Neural crest cell (in vitro differentiated cells): ENCODE measurements at regions not wholly inside any gene's neighbourhood (a gene's known extent, or its start where the extent isn't known, plus 50 kb on each side); places are given as distances from the start of the nearest gene placed in this dataset.
"Not testable (repeated sequence)": the region's sequence is repeated elsewhere in the genome, so short reads cannot be mapped to it uniquely, and the experiment has no call there.

ENCODE experiments used
- DNase-seq: peaks from one replicate; pipeline ENCODE4 v3.0.0; 2021; ENCODE audit warnings: low read depth, mixed read lengths, low spot score
- H3K27ac Mint-ChIP-seq: one replicate; pipeline ENCODE4 v1.8.0; 2021; ENCODE audit warnings: mild to moderate bottlenecking, mixed read lengths; ENCODE audit not compliant: unreplicated experiment
- H3K27me3 Mint-ChIP-seq: 2 replicates; pipeline ENCODE4 v1.8.0; 2021; ENCODE audit warnings: low read depth, mild to moderate bottlenecking, mixed read lengths
- H3K36me3 Mint-ChIP-seq: 2 replicates; pipeline ENCODE4 v1.8.0; 2021; ENCODE audit warnings: low read depth, mild to moderate bottlenecking, mixed read lengths
- H3K4me1 Mint-ChIP-seq: 2 replicates; pipeline ENCODE4 v1.8.0; 2021; ENCODE audit warnings: mixed read lengths
- H3K4me3 Mint-ChIP-seq: one replicate; pipeline ENCODE4 v1.8.0; 2021; ENCODE audit warnings: mild to moderate bottlenecking, mixed read lengths
- H3K9me3 Mint-ChIP-seq: 2 replicates; pipeline ENCODE4 v1.8.0; 2021; ENCODE audit warnings: mixed read lengths
- TF ChIP-seq, protein P1 (sequence below): fragments of 200-600 bp; sonication (generic); conservative IDR thresholded peaks from 2 replicates; pipeline ENCODE4 v1.5.0; 2021; ENCODE audit warnings: antibody characterized with exemption, mild to moderate bottlenecking

DNA sequence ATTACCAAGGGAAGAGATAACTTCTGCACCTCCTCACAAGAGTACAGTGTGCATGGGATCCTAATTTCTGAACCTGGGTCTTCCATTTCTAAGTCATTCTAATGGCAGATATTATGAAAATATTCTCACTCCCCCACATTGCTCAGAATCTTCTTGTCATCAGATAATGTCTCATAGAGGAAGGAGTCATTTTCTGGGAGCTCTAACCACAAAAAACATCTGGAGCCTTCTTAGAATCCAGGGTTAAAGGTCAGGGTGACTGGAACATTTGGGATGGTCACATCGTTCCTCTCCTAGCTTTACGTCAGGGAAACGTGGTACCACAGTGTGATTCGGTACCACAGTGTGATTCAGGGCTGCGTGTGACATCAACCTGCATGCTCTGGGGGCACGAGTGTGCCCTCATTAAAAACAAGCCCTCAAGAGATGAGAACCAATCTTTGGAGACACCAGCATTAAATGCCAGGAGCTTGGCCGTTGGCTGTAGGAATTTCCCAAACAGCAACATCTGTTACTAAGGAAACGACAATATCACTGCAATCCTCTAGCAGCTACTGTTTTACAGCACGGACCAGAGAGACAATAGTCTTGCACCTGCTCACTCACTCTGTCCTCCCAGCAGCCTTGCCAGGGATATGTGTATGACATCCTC, 179.1 kb downstream of the PSMG1 start:
- H3K9me3 Mint-ChIP-seq: no peaks in the 10 kb centered on the region
- peaks cover 30% of the 10 kb centered on the region for H3K4me1 Mint-ChIP-seq
- H3K36me3 Mint-ChIP-seq: no peaks in the 10 kb centered on the region
- no peaks in the 10 kb centered on the region for H3K27me3 Mint-ChIP-seq
- H3K27ac Mint-ChIP-seq: no peak overlapping the region
- DNase-seq: no peak
- TF ChIP-seq, protein P1, sequence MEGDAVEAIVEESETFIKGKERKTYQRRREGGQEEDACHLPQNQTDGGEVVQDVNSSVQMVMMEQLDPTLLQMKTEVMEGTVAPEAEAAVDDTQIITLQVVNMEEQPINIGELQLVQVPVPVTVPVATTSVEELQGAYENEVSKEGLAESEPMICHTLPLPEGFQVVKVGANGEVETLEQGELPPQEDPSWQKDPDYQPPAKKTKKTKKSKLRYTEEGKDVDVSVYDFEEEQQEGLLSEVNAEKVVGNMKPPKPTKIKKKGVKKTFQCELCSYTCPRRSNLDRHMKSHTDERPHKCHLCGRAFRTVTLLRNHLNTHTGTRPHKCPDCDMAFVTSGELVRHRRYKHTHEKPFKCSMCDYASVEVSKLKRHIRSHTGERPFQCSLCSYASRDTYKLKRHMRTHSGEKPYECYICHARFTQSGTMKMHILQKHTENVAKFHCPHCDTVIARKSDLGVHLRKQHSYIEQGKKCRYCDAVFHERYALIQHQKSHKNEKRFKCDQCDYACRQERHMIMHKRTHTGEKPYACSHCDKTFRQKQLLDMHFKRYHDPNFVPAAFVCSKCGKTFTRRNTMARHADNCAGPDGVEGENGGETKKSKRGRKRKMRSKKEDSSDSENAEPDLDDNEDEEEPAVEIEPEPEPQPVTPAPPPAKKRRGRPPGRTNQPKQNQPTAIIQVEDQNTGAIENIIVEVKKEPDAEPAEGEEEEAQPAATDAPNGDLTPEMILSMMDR: no peak
- no peak overlapping the region for H3K4me3 Mint-ChIP-seq

DNA sequence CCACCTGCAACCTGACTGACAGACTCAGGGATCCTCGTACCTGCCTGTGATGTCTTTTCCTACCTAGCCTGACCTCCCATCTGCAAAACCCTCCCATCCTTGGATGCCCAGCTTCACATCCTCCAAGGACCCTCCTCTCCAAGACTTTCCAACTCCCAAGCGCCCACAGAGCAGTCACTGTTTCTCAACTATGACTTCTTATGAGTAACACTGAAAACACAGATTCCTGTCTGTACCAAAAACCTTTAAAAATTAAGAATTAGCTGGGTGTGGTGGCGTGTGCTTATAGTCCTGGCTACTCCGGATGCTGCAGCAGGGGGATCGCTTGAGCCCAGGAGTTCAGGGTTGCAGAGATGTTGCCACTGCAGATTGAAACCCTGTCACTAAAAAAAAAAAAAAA, 181.9 kb downstream of the PSMG1 start:
- no peaks in the 10 kb centered on the region for H3K9me3 Mint-ChIP-seq
- H3K36me3 Mint-ChIP-seq: no peaks in the 10 kb centered on the region
- no peak for DNase-seq
- TF ChIP-seq, protein P1: no peak
- no peak overlapping the region for H3K4me3 Mint-ChIP-seq
- no peak overlapping the region for H3K27ac Mint-ChIP-seq
- H3K4me1 Mint-ChIP-seq: peaks cover 15% of the 10 kb centered on the region
- no peaks in the 10 kb centered on the region for H3K27me3 Mint-ChIP-seq

DNA sequence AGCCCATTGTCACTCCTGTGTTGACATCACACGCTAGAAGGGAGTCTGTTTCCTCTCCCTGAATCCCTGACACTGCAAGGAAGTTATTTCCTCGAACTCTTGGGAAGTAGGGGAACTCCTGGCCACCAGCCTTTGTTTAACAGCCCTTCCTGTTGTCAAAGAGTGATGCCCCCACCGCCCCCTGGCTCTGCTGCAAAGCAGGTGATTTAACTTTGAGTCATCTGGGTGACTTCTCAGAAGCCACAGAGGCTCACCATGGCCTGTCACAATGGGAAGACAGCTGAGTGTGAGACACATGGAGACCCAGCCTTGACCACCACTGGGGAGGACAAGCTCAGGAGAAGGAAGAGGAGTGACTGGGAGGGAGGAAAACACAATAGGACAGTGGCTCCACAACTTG, 182.8 kb downstream of the PSMG1 start:
- peaks cover 10% of the 10 kb centered on the region for H3K4me1 Mint-ChIP-seq
- TF ChIP-seq, protein P1: no peak
- no peaks in the 10 kb centered on the region for H3K27me3 Mint-ChIP-seq
- no peaks in the 10 kb centered on the region for H3K36me3 Mint-ChIP-seq
- no peak for DNase-seq
- no peak overlapping the region for H3K4me3 Mint-ChIP-seq
- H3K27ac Mint-ChIP-seq: no peak overlapping the region
- H3K9me3 Mint-ChIP-seq: no peaks in the 10 kb centered on the region

DNA sequence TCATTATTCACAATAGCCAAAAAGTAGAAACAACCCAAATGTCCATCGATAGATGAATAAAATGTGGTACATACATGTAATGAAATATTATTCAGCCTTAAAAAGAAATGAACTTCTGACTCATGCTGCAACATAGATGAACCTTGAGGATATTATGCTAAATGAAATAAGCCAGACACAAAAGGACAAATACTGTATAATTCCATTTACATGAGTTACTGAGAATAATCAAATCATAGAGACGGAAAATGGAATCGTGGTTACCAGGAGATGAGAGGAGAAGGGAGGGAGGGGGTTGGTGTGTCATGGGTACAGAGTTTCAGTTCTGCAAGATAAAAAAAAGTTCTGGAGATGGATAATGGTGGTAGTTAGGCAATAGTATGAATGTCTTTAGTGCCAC, 184.1 kb downstream of the PSMG1 start:
- no peaks in the 10 kb centered on the region for H3K36me3 Mint-ChIP-seq
- H3K27ac Mint-ChIP-seq: no peak overlapping the region

DNA sequence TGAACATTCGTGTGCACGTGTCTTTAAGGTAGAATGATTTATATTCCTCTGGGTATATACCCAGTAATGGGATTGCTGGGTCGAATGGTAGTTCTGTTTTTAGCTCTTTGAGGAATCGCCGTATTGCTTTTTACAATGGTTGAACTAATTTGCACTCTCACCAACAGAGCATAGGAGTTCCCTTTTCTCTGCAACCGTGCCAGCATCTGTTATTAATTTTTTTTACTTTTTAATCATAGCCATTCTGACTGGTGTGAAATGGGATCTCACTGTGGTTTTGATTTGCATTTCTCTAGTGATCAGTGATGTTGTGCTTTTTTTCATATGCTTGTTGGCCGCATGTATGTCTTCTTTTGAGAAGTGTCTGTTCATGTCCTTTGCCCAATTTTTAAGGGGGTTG, 185.0 kb downstream of the PSMG1 start:
- H3K36me3 Mint-ChIP-seq, H3K27ac Mint-ChIP-seq, H3K4me1 Mint-ChIP-seq, H3K4me3 Mint-ChIP-seq, DNase-seq, H3K27me3 Mint-ChIP-seq, H3K9me3 Mint-ChIP-seq: not testable (repeated sequence)

More for the DNA sequence above, 184.1 kb downstream of the PSMG1 start:
- Mint-ChIP-seq H3K27me3 (no peaks in the 10 kb centered on the region), H3K4me1 (no peaks in the 10 kb centered on the region), H3K9me3 (no peaks in the 10 kb centered on the region), H3K4me3 (no peak overlapping the region)
- no peak for DNase-seq
- TF ChIP-seq, protein P1: no peak

DNA sequence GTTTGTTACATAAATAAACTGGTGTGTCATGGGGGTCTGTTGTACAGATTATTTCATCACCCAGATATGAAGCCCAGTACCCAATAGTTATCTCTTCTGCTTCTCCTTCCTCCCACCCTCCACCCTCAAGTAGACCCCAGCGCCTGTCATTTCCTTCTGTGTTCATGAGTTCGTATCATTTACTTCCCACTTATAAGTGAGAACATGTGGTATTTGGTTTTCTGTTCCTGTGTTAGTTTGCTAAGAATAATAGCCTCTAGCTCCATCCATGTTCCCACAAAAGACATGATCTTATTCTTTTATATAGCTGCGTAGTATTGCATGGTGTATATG, 185.4 kb downstream of the PSMG1 start:
- H3K9me3 Mint-ChIP-seq, H3K36me3 Mint-ChIP-seq, H3K27ac Mint-ChIP-seq: not testable (repeated sequence)

More for the DNA sequence above, 185.4 kb downstream of the PSMG1 start:
- not testable (repeated sequence) for H3K4me1 Mint-ChIP-seq, H3K27me3 Mint-ChIP-seq, H3K4me3 Mint-ChIP-seq, DNase-seq
